ENCODE measurements at regions not wholly inside any gene's neighbourhood (a gene's known extent, or its start where the extent isn't known, plus 50 kb on each side); places are given as distances from the start of the nearest gene placed in this dataset.
"Not testable (repeated sequence)": the region's sequence is repeated elsewhere in the genome, so short reads cannot be mapped to it uniquely, and the experiment has no call there.

DNA sequence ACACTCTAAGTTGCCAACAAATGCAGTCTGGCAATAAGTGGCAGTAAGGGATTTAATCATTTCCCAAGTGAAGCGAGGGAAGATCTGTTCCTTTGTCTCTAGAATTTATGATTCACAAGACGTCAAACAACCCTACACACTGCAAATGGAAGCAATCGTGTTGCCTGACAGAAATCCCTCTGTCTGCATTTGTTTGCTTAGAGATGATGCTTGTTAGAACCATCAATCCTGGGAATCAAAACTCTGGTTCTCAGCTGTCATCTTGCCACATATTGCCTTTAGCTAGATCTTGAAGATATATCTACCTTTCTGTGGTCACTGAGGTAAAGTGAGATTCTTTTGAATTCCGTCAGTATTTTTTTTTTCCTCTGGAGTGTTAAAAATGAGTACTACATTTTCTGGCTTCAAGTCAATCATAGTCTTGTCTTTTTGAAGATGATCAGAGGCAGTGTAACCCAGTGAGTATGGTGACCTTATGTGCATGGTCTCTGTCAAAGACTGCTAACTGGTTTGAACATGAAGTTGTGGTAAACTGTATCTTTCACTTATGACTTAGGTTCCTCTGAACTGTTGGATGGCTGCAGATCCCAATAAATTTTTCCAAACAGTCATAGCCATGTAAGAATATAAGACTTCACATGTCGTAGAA is 106.4 kb upstream of the STARD4 start:
- peaks cover 2% of the 10 kb centered on the region for H3K36me3 Mint-ChIP-seq (ENCODE audit: insufficient read depth)
- no peak for DNase-seq (ENCODE audit: low spot score in 2 of 2)
- H3K27ac Mint-ChIP-seq (ENCODE audit: low read depth), result no peak overlapping the region
- no peak for ATAC-seq (replicated peaks; ENCODE audit: extremely low read depth, poor library complexity, severe bottlenecking)
- H3K4me1 Mint-ChIP-seq, result no peaks in the 10 kb centered on the region
- H3K4me3 Mint-ChIP-seq, result no peak overlapping the region
- H3K9me3 Mint-ChIP-seq, result peaks cover 9% of the 10 kb centered on the region
- peaks cover 16% of the 10 kb centered on the region for H3K27me3 Mint-ChIP-seq

DNA sequence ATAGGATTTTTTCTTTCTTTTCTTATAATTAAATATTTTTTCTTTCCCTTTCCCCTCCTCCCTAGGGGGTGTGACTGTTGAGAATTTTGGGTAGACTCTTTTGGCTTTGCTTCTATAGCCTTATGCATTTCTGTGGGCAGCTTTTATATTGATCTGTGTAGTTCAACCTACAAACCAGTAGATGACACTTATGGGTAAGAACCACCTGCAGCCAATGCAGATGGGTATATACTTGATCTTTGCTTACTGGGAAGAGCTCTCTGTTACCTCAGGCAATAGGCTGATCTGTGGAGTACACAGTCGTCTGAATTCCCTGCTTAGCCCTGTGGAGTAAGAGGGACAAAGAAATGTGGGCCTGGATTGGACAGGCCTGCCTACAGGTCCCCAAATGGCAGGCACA is 102.7 kb upstream of the STARD4 start:
- Mint-ChIP-seq H3K9me3 (peaks cover 17% of the 10 kb centered on the region), H3K27me3 (peaks cover 28% of the 10 kb centered on the region), H3K4me3 (no peak overlapping the region), H3K27ac (ENCODE audit: low read depth) (no peak overlapping the region), H3K4me1 (no peaks in the 10 kb centered on the region), H3K36me3 (ENCODE audit: insufficient read depth) (peaks cover 2% of the 10 kb centered on the region)
- DNase-seq (ENCODE audit: low spot score in 2 of 2), result no peak
- ATAC-seq (replicated peaks; ENCODE audit: extremely low read depth, poor library complexity, severe bottlenecking), result no peak

DNA sequence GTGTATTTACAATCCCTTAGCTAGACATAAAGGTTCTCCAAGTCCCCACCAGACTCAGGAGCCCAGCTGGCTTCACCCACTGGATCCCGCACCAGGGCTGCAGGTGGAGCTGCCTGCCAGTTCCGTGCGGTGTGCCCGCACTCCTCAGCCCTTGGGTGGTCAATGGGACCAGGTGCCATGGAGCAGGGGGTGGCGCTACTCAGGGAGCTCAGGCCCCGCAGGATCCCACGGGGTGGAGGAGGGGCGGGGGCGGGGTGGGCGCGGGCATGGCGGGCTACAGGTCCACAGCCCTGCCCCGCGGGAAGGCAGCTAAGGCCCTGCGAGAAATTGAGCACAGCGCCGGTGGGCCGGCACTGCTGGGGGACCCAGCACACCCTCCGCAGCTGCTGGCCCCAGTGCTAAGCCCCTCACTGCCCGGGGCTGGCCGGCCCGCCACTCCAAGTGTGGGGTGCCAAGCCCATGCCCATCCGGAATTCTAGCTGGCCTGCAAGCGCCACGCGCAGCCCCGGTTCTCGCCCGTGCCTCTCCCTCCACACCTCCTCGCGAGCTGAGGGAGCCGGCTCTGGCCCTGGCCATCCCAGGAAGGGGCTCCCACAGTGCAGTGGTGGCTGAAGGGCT is 99.8 kb upstream of the STARD4 start:
- not testable (repeated sequence) for H3K4me1 Mint-ChIP-seq; DNase-seq (ENCODE audit: low spot score in 2 of 2); H3K36me3 Mint-ChIP-seq (ENCODE audit: insufficient read depth); H3K4me3 Mint-ChIP-seq; ATAC-seq (replicated peaks; ENCODE audit: extremely low read depth, poor library complexity, severe bottlenecking); H3K27ac Mint-ChIP-seq (ENCODE audit: low read depth)
- Mint-ChIP-seq H3K9me3 (peaks cover 17% of the 10 kb centered on the region), H3K27me3 (peaks cover 17% of the 10 kb centered on the region)

DNA sequence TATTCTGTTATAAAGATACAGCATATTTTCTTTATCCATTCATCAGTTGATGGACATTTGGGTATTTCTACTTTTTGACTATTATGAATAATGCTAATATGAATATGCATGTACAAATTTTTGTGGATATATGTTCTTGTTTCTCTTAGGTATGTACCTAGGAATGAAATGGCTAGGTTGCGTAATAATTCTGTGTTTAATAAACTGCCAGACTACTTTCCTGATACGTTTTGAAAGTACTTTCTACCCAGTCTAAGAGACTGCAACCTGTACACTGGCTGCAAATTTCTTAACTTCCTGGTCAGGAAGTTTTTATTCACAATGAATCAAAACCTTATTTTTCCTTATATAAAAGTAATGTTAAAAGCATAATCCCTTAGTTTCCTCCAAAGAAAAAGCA is 93.9 kb upstream of the STARD4 start:
- Mint-ChIP-seq H3K4me1 (no peaks in the 10 kb centered on the region), H3K4me3 (no peak overlapping the region)
- DNase-seq (ENCODE audit: low spot score in 2 of 2), result no peak

DNA sequence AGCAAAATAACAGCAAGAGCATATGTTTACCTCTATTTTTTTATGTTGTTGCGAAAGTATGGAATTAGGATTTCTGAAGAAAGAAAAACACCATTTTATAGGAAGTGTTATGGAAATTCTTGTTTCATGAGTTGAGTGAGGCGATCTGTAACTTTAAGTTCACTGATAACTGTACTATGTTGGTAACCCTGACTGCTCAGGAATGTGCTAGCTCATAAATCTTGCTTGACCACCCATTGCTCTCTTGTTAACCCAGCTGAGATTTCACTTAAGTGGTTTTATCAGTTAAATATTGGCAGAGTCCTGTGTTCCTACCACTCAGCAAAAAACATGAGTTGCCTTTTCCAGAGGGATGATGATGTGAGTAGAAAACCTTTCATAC is 91.1 kb upstream of the STARD4 start:
- no peak for DNase-seq (ENCODE audit: low spot score in 2 of 2)
- H3K27ac Mint-ChIP-seq (ENCODE audit: low read depth), result no peak overlapping the region
- H3K27me3 Mint-ChIP-seq, result peaks cover 9% of the 10 kb centered on the region
- no peak overlapping the region for H3K4me3 Mint-ChIP-seq
- H3K36me3 Mint-ChIP-seq (ENCODE audit: insufficient read depth), result no peaks in the 10 kb centered on the region
- ATAC-seq (replicated peaks; ENCODE audit: extremely low read depth, poor library complexity, severe bottlenecking), result no peak
- no peaks in the 10 kb centered on the region for H3K4me1 Mint-ChIP-seq
- peaks cover 4% of the 10 kb centered on the region for H3K9me3 Mint-ChIP-seq

More for the DNA sequence above, 93.9 kb upstream of the STARD4 start:
- H3K9me3 Mint-ChIP-seq, result peaks cover 11% of the 10 kb centered on the region
- H3K36me3 Mint-ChIP-seq (ENCODE audit: insufficient read depth), result no peaks in the 10 kb centered on the region
- no peak overlapping the region for H3K27ac Mint-ChIP-seq (ENCODE audit: low read depth)
- ATAC-seq (replicated peaks; ENCODE audit: extremely low read depth, poor library complexity, severe bottlenecking), result no peak
- peaks cover 16% of the 10 kb centered on the region for H3K27me3 Mint-ChIP-seq

DNA sequence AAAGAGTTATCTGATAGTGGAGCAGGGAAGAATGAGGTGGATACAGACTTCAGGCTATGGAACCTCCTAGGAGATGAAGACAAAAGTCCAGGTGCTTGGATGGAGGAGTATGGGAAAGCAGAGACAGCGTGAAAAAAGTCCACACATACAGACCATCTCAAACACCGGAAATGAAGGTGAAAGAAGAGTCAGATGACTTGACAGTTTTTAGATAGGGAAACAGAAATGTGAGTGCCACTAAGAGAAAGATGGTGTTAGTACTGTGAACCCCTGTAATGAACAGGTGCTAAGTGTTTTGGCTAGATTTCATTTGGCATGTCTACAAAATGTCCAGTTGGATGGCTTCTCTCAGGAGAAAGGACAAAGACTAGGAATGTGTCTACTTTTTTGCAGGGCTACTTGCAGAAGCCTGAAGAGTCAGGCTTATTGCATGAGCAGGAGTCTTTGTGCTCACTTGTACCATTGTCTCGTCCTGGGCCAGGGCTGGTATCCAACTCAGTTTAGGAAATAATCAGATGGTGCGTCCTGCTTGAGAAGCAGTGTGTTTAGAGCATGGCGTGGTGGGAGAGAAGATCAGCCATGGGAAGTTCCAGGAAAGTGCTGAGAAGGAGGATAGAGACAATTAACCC is 90.6 kb upstream of the STARD4 start:
- no peaks in the 10 kb centered on the region for H3K4me1 Mint-ChIP-seq
- peaks cover 4% of the 10 kb centered on the region for H3K9me3 Mint-ChIP-seq
- H3K4me3 Mint-ChIP-seq, result no peak overlapping the region
- H3K27me3 Mint-ChIP-seq, result peaks cover 9% of the 10 kb centered on the region
- H3K36me3 Mint-ChIP-seq (ENCODE audit: insufficient read depth), result no peaks in the 10 kb centered on the region
- H3K27ac Mint-ChIP-seq (ENCODE audit: low read depth), result no peak overlapping the region
- DNase-seq (ENCODE audit: low spot score in 2 of 2) (no peak), ATAC-seq (replicated peaks; ENCODE audit: extremely low read depth, poor library complexity, severe bottlenecking) (no peak)

DNA sequence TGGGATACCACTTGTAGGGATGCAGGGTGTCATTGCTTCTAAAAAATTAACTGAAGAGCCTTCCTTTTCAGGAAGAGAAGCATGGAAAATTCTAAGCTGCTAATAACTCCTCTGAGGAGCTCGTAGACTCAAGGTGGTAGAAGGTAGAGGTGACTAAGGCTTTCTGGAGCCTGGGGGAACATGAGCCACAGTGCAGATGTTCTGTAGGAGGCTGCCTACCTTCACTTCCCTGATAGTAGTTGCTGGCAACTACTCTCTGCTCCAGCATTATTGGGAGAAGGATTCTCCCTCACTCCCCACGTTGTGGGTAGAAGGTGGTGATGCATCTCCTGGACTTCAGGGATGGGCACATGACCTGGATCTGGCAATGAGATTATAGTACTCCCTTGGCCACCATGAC is 86.7 kb upstream of the STARD4 start:
- no peak overlapping the region for H3K27ac Mint-ChIP-seq (ENCODE audit: low read depth)
- no peaks in the 10 kb centered on the region for H3K36me3 Mint-ChIP-seq (ENCODE audit: insufficient read depth)
- peaks cover 9% of the 10 kb centered on the region for H3K27me3 Mint-ChIP-seq
- H3K9me3 Mint-ChIP-seq, result peaks cover 4% of the 10 kb centered on the region
- H3K4me3 Mint-ChIP-seq, result no peak overlapping the region
- no peak for ATAC-seq (replicated peaks; ENCODE audit: extremely low read depth, poor library complexity, severe bottlenecking)
- no peak for DNase-seq (ENCODE audit: low spot score in 2 of 2)
- H3K4me1 Mint-ChIP-seq, result no peaks in the 10 kb centered on the region

DNA sequence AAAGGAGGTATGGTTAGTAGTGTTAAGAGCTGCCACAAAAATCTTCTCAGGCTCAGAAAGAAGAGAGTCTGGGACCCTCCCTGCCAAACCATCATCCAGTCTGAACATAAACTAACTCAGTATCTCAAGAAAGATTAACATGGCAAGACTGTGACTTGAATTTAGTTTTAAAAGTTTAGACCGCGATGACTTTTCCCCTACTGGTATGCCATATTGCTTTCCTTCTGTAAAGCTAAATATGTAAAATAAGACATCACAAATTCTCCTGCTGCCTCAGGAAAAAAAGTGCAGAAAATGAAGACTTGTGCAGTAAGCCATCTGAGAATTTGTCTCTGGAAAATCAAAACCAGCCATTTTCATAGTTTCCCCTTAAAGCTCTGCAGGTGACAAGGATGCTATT is 85.2 kb upstream of the STARD4 start:
- Mint-ChIP-seq H3K9me3 (peaks cover 4% of the 10 kb centered on the region), H3K27ac (ENCODE audit: low read depth) (no peak overlapping the region), H3K4me1 (no peaks in the 10 kb centered on the region), H3K36me3 (ENCODE audit: insufficient read depth) (no peaks in the 10 kb centered on the region), H3K27me3 (peaks cover 9% of the 10 kb centered on the region), H3K4me3 (no peak overlapping the region)
- no peak for ATAC-seq (replicated peaks; ENCODE audit: extremely low read depth, poor library complexity, severe bottlenecking)
- no peak for DNase-seq (ENCODE audit: low spot score in 2 of 2)

DNA sequence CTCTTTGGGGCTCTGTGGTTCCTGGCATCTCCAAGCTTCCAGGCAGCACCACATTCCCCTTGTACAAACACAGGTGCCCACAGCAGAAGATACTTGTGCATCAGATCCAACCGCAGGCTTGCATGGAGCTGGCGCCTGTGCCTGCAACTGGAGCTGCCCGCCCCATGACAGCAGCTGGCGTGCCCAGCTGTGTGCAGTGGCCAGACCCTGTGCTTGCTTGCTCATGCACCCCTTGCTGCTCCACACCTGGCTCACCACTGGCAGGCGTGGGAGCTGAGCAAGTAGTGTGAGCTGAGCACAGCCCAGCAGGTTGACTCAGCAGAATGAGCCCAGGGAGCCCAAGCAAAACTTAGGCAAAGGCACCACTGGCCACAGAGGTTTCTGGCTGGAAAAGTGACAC is 84.4 kb upstream of the STARD4 start:
- H3K4me3 Mint-ChIP-seq, result no peak overlapping the region
- no peaks in the 10 kb centered on the region for H3K4me1 Mint-ChIP-seq
- H3K9me3 Mint-ChIP-seq, result no peaks in the 10 kb centered on the region
- no peak for DNase-seq (ENCODE audit: low spot score in 2 of 2)
- no peak overlapping the region for H3K27ac Mint-ChIP-seq (ENCODE audit: low read depth)
- H3K36me3 Mint-ChIP-seq (ENCODE audit: insufficient read depth), result no peaks in the 10 kb centered on the region
- H3K27me3 Mint-ChIP-seq, result peaks cover 9% of the 10 kb centered on the region
- no peak for ATAC-seq (replicated peaks; ENCODE audit: extremely low read depth, poor library complexity, severe bottlenecking)

DNA sequence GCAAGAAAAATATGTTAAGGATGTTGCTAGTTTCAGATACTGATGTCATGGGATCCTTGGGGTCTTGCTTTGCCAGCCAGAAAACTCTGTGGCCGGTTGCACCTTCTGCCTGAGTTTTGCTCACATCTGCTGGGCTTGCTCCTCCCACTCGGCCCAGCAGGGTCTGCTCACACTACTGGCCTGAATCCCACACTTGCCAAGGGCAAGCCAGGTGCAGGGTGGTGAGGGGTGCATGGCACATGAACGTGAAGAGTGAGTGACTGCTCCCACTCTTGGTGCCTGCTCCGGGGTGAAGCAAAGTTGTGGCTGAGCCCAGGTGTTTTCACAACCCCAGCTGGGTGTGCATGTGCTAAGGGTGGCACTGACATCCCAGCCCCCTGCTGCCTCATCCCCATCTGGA is 83.1 kb upstream of the STARD4 start:
- Mint-ChIP-seq H3K4me1 (no peaks in the 10 kb centered on the region), H3K36me3 (ENCODE audit: insufficient read depth) (no peaks in the 10 kb centered on the region), H3K4me3 (no peak overlapping the region), H3K27me3 (peaks cover 1% of the 10 kb centered on the region), H3K27ac (ENCODE audit: low read depth) (no peak overlapping the region), H3K9me3 (no peaks in the 10 kb centered on the region)
- ATAC-seq (replicated peaks; ENCODE audit: extremely low read depth, poor library complexity, severe bottlenecking) (no peak), DNase-seq (ENCODE audit: low spot score in 2 of 2) (no peak)

DNA sequence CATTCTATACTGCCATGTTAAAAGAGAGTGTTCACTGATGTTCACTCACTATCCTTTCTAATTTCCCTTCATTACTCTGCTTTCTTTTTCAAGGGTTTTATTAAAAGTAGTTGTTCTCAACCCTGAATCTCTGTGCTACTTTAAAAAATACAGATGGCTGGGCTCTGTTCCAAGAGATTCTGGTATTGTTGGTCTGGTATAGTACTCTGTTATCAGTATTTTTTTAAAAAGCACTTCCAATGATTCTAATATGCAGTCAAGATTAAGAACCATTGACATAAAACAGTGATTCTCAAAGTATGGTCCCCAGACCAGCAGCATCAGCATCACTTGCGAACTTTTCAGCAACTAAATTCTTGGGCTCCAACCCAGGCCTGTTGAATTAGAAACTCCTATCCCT is 77.0 kb upstream of the STARD4 start:
- no peak for DNase-seq (ENCODE audit: low spot score in 2 of 2)
- ATAC-seq (replicated peaks; ENCODE audit: extremely low read depth, poor library complexity, severe bottlenecking), result no peak
- no peaks in the 10 kb centered on the region for H3K4me1 Mint-ChIP-seq
- no peak overlapping the region for H3K4me3 Mint-ChIP-seq
- no peak overlapping the region for H3K27ac Mint-ChIP-seq (ENCODE audit: low read depth)
- H3K9me3 Mint-ChIP-seq, result peaks cover 6% of the 10 kb centered on the region
- H3K36me3 Mint-ChIP-seq (ENCODE audit: insufficient read depth), result no peaks in the 10 kb centered on the region
- H3K27me3 Mint-ChIP-seq, result peaks cover 24% of the 10 kb centered on the region

DNA sequence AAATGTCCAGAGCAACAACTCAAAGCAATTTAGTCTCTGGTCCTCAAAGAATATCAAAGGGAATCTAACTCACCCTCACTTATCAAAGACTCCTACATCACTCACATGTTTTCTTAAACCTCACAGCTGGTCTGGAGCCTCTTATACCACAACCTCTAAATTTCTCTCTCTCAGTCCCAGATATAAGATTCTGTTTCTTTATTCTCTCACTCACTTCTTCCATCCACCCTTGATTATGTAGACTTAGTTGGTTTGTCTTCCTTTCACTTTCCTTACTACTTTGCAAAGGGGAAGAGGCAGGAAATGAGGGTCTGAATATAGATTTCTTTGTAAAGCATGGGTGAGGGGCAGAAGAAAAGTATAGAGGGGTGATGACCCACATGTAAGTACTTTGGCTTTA is 75.4 kb upstream of the STARD4 start:
- ATAC-seq (replicated peaks; ENCODE audit: extremely low read depth, poor library complexity, severe bottlenecking) (no peak), DNase-seq (ENCODE audit: low spot score in 2 of 2) (no peak)
- Mint-ChIP-seq H3K4me1 (no peaks in the 10 kb centered on the region), H3K27me3 (peaks cover 35% of the 10 kb centered on the region), H3K27ac (ENCODE audit: low read depth) (no peak overlapping the region), H3K9me3 (peaks cover 6% of the 10 kb centered on the region), H3K4me3 (no peak overlapping the region), H3K36me3 (ENCODE audit: insufficient read depth) (no peaks in the 10 kb centered on the region)

DNA sequence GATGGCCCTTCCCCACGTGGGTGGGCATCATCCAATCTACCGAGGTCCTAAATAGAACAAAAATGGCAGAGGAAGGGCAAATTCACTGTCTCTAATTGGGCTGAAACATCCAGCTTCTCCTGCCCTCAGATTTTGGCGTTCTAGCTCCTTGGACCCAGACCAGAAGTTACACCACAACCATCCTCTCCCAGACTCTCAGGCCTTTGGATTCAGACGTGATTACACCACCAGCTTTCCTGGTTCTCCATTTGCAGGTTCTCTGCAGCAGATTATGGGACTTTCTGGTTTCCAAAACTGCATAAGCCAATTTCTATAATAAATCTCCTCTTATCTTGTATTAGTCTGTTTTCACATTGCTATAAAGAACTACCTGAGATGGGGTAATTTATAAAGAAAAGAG is 73.6 kb upstream of the STARD4 start:
- DNase-seq (ENCODE audit: low spot score in 2 of 2) (no peak), ATAC-seq (replicated peaks; ENCODE audit: extremely low read depth, poor library complexity, severe bottlenecking) (no peak)
- H3K36me3 Mint-ChIP-seq (ENCODE audit: insufficient read depth), result no peaks in the 10 kb centered on the region
- H3K9me3 Mint-ChIP-seq, result peaks cover 6% of the 10 kb centered on the region
- H3K27me3 Mint-ChIP-seq, result peaks cover 51% of the 10 kb centered on the region
- no peaks in the 10 kb centered on the region for H3K4me1 Mint-ChIP-seq
- no peak overlapping the region for H3K4me3 Mint-ChIP-seq
- no peak overlapping the region for H3K27ac Mint-ChIP-seq (ENCODE audit: low read depth)
